Gastrocnemius medialis (tissue), 4 donors: ENCODE measurements at regions not wholly inside any gene's neighbourhood (a gene's known extent, or its start where the extent isn't known, plus 50 kb on each side); places are given as distances from the start of the nearest gene placed in this dataset.
A peak's percentile ranks its signal among the peaks of the same experiment; 100 is the strongest.

Source experiments
- ATAC-seq, 2 donors: fragments of 150-250 bp; one replicate each; pipeline ENCODE4 v1.9.1; 2016
- DNase-seq, 2 donors: peaks; one replicate each; pipeline ENCODE4 v3.0.0-alpha.2; 2019
- H3K27ac ChIP-seq, 4 donors: fragments of 200-600 bp; sonication (generic); 1 replicate in 1 of 4; 2 replicates in 3 of 4; pipeline ENCODE4 v1.5.1; 2016 to 2018; ENCODE audit warnings: mild to moderate bottlenecking in 2 of 4, moderate library complexity in 1 of 4
- H3K27me3 ChIP-seq, 3 donors: fragments of 200-600 bp; sonication (generic) in 2 of 3; 1 replicate in 1 of 3; 2 replicates in 2 of 3; pipeline versions ENCODE4 v1.5.1 to v1.6.0; 2016 to 2019; ENCODE audit warnings: mild to moderate bottlenecking in 1 of 3, moderate library complexity in 1 of 3
- H3K36me3 ChIP-seq, 2 donors: fragments of 200-600 bp; sonication (generic) in 1 of 2; one replicate each; pipeline ENCODE4 v1.5.1; 2017 to 2018
- H3K4me1 ChIP-seq, 2 donors: fragments of 200-600 bp; sonication (generic) in 1 of 2; one replicate each; pipeline ENCODE4 v1.5.1; 2016 to 2017; ENCODE audit warnings: mild to moderate bottlenecking in 2 of 2
- H3K4me3 ChIP-seq, 4 donors: fragments of 200-600 bp; sonication (generic) in 3 of 4; 1 replicate in 1 of 4; 2 replicates in 3 of 4; pipeline ENCODE4 v1.5.1; 2016 to 2019; ENCODE audit warnings: mild to moderate bottlenecking in 2 of 4
- H3K9me3 ChIP-seq, 3 donors: fragments of 200-600 bp; sonication (generic) in 2 of 3; 1 replicate in 1 of 3; 2 replicates in 2 of 3; pipeline ENCODE4 v1.5.1; 2016 to 2019
- CTCF ChIP-seq, 5 experiments: fragments of 450-650 bp in 3 of 5; fragments of 200-600 bp in 2 of 5; sonication (generic) in 2 of 5; IDR thresholded peaks in 4 of 5; conservative IDR thresholded peaks in 1 of 5; 1 replicate in 4 of 5; 2 replicates in 1 of 5; pipeline ENCODE4 v1.5.1; 2016 to 2019; ENCODE audit warnings: antibody characterized with exemption in 5 of 5, mild to moderate bottlenecking in 3 of 5, moderate library complexity in 3 of 5
- POLR2A ChIP-seq, 2 donors: fragments of 450-650 bp; IDR thresholded peaks; one replicate each; pipeline ENCODE4 v1.6.1; 2017; ENCODE audit warnings: antibody characterized with exemption in 2 of 2, mild to moderate bottlenecking in 2 of 2, moderate library complexity in 2 of 2
- in situ Hi-C, 4 donors: fragments of 200-750 bp; cut with MboI; loops; one replicate each; pipeline versions ENCODE4 v1.15.0 to v1.8.0; 2017; ENCODE audit warnings: low sequenced_read_pairs in 4 of 4
- intact Hi-C: fragments of 100-400 bp; cut with DNase I; formaldehyde crosslinking; loops from one replicate; pipeline ENCODE4 v1.15.1; 2023; ENCODE audit warnings: low total_unique reads

GRCh38 chr15:96066852-96067495 is 263.5 kb upstream of the NR2F2 start:
- in situ Hi-C loops: no loop called here
- intact Hi-C loops: no loop called here

DNA sequence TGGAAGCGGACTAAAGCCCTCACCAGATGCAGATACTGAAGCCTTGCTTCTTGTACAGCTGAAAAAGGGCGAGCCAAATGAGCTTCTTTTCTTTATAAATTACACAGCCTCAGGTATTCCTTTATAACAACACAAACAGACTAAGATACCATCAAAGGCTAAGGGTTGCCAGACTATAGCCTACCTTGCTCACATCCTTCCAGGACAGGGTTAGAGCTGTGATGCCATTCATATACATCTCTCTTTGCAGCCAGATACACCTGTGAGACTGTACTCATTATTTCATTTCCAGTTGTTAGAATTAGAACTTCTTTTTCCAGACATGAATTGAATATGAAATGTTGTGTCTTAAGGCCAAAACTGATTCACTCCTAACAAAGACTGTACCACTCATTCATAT is 262.8 kb upstream of the NR2F2 start:
- intact Hi-C loops (no loop called here), in situ Hi-C loops (no loop called here)
- DNase-seq: no peak
- no peaks in the 10 kb centered on the region for H3K4me1 ChIP-seq
- H3K27ac ChIP-seq: no peak overlapping the region
- no peaks in the 10 kb centered on the region for H3K9me3 ChIP-seq
- ATAC-seq: no peak
- H3K36me3 ChIP-seq: no peaks in the 10 kb centered on the region
- TF ChIP-seq CTCF (IDR thresholded peaks at IDR 0.05 in 4 of 5, conservative IDR thresholded peaks at IDR 0.05 in 1 of 5) (no peak), POLR2A (IDR thresholded peaks at IDR 0.05) (no peak)
- no peak overlapping the region for H3K4me3 ChIP-seq
- no peaks in the 10 kb centered on the region for H3K27me3 ChIP-seq

More at GRCh38 chr15:96066852-96067495, 263.5 kb upstream of the NR2F2 start:
- Histone ChIP-seq H3K27me3 (no peaks in the 10 kb centered on the region), H3K9me3 (no peaks in the 10 kb centered on the region), H3K4me1 (no peaks in the 10 kb centered on the region), H3K27ac (no peak overlapping the region), H3K4me3 (no peak overlapping the region), H3K36me3 (no peaks in the 10 kb centered on the region)
- TF ChIP-seq CTCF (IDR thresholded peaks at IDR 0.05 in 4 of 5, conservative IDR thresholded peaks at IDR 0.05 in 1 of 5) (no peak), POLR2A (IDR thresholded peaks at IDR 0.05) (no peak)
- ATAC-seq: no peak
- DNase-seq: no peak

DNA sequence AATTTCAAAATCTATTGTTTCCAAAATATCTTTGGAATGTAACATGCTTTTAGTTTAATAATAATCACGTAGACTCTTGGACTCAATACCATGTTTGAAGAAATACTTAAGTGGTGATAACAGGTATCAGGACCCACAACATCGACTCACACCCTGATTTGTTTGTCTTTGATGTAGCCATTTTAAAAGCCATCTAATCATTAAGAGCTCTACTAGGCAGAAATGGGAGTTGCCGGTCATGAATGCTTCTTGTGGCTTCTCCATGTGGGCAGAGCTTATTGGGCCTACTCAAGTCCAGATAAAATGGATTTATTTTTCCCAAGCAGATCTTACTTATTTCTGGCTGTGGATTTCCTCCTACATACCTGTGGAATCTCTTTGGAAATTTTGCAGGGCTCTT is 261.6 kb upstream of the NR2F2 start:
- no peak overlapping the region for H3K4me3 ChIP-seq
- DNase-seq (no peak), ATAC-seq (no peak)
- intact Hi-C loops: no loop called here
- H3K9me3 ChIP-seq: no peaks in the 10 kb centered on the region
- H3K27ac ChIP-seq: no peak overlapping the region
- TF ChIP-seq POLR2A (IDR thresholded peaks at IDR 0.05) (no peak), CTCF (IDR thresholded peaks at IDR 0.05 in 4 of 5, conservative IDR thresholded peaks at IDR 0.05 in 1 of 5) (no peak)
- in situ Hi-C loops: no loop called here
- H3K4me1 ChIP-seq: no peaks in the 10 kb centered on the region
- no peaks in the 10 kb centered on the region for H3K36me3 ChIP-seq
- no peaks in the 10 kb centered on the region for H3K27me3 ChIP-seq

DNA sequence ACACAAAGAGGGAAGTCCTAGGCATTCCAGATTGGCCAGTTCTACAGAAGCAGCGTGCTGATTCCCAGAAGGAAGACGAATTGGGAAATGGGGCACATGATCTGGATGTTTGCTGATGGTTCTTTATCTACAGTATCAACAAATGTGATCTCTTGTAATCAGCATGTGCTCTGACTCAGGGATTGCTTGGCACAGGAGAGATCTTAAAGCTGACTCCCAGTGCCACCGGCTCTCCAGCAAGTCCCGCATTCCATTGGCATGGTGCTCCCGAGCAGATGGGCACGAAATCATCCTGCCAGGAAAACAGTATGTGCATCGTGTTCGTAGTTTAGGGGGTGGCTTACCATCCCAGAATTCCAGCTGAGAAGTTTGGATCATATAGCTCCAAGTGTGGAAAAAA is 259.9 kb upstream of the NR2F2 start:
- intact Hi-C loops (no loop called here), in situ Hi-C loops (no loop called here)
- no peaks in the 10 kb centered on the region for H3K27me3 ChIP-seq
- H3K36me3 ChIP-seq: no peaks in the 10 kb centered on the region
- H3K4me3 ChIP-seq: no peak overlapping the region
- no peak overlapping the region for H3K27ac ChIP-seq
- no peaks in the 10 kb centered on the region for H3K9me3 ChIP-seq
- peak in 1 of 2 donors; percentile 12 for DNase-seq
- ATAC-seq: peak in 1 of 2 donors; percentile 67
- TF ChIP-seq POLR2A (IDR thresholded peaks at IDR 0.05) (no peak), CTCF (IDR thresholded peaks at IDR 0.05 in 4 of 5, conservative IDR thresholded peaks at IDR 0.05 in 1 of 5) (no peak)
- no peaks in the 10 kb centered on the region for H3K4me1 ChIP-seq

DNA sequence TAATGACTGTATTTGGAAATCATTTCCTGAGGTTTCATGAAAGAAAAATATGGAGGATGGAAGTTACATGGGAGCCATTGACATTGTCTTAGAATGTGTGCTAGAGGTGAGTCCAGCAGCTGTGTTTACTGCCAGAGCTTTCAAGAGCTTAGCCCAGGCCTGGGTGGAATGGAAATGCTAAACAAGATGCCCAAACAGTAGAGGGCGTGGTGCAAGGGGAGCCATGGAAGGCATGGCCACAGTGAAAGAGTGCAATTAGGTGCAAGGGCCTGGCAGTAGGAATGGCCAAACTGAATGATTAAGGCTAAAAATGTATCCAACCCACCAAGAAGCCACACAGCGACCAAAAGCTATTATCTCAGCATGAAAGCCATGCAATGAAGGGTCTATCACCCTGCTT is 257.7 kb upstream of the NR2F2 start:
- Histone ChIP-seq H3K36me3 (no peaks in the 10 kb centered on the region), H3K27ac (no peak overlapping the region), H3K4me3 (no peak overlapping the region), H3K9me3 (no peaks in the 10 kb centered on the region), H3K27me3 (no peaks in the 10 kb centered on the region), H3K4me1 (no peaks in the 10 kb centered on the region)
- in situ Hi-C loops: no loop called here
- no peak for TF ChIP-seq POLR2A (IDR thresholded peaks at IDR 0.05)
- TF ChIP-seq CTCF (IDR thresholded peaks at IDR 0.05 in 4 of 5, conservative IDR thresholded peaks at IDR 0.05 in 1 of 5): no peak
- intact Hi-C loops: no loop called here
- ATAC-seq (no peak), DNase-seq (no peak)
